ENCODE measurements at regions not wholly inside any gene's neighbourhood (a gene's known extent, or its start where the extent isn't known, plus 50 kb on each side); places are given as distances from the start of the nearest gene placed in this dataset.

GRCh38 chr3:135416182-135416581 is 549.3 kb upstream of the PPP2R3A start:
- in situ Hi-C loops (cut with MboI) = no loop called here
- intact Hi-C loops (cut with micrococcal nuclease) = no loop called here

More at GRCh38 chr3:135416182-135416581, 549.3 kb upstream of the PPP2R3A start:
- WGBS (ENCODE audit: insufficient coverage, low coverage, missing lambda C conversion rate) = 0% methylated on average over 2 of the region's 2 CpGs
- no peaks in the 10 kb centered on the region for H3K9me3 ChIP-seq (replicated peaks; ENCODE audit: control insufficient read depth, insufficient read depth, low read depth, low read length)
- no peaks in the 10 kb centered on the region for H3K79me2 ChIP-seq (ENCODE audit: control insufficient read depth, insufficient read depth, low read length)
- no peak overlapping the region for H2AFZ ChIP-seq (ENCODE audit: low read depth, low read length)
- no peaks in the 10 kb centered on the region for H4K20me1 ChIP-seq (replicated peaks; ENCODE audit: control insufficient read depth, insufficient read depth, low read length)
- H3K27ac ChIP-seq (ENCODE audit: extremely low read depth, low read depth, low read length) = no peak overlapping the region
- no peaks in the 10 kb centered on the region for H3K9me1 ChIP-seq (ENCODE audit: control insufficient read depth, insufficient read depth, low read length)
- H3K27me3 ChIP-seq (ENCODE audit: control insufficient read depth in 2 of 2, insufficient read depth in 2 of 2, low read length in 2 of 2) = no peaks in the 10 kb centered on the region
- BruUV-seq (replicated peaks) = no TSS peak
- CTCF ChIA-PET (ENCODE audit: low intra/inter-chr PET ratio) = no interaction called here
- H3K4me3 ChIP-seq = no peak overlapping the region
- TF ChIP-seq HMG20A (CRISPR knock-in tag; conservative IDR thresholded peaks at IDR 0.05) = no peak
- TF ChIP-seq CTBP1 (IDR thresholded peaks at IDR 0.05; ENCODE audit: borderline replicate concordance) = no peak
- TF ChIP-seq HLTF (IDR thresholded peaks at IDR 0.05) = no peak
- TF ChIP-seq NCOA2 (IDR thresholded peaks at IDR 0.05; ENCODE audit: partially characterized antibody in 2 of 2) = no peak
- no peak for TF ChIP-seq EZH2 (IDR thresholded peaks at IDR 0.05; ENCODE audit: borderline replicate concordance, low read depth, low read length)
- no peak for TF ChIP-seq XRCC5 (IDR thresholded peaks at IDR 0.05; ENCODE audit: low read depth, low read length)
- TF ChIP-seq CREB1 (IDR thresholded peaks at IDR 0.05) = no peak
- TF ChIP-seq CREB1 (CRISPR knock-in tag; IDR thresholded peaks at IDR 0.05) = no peak
- no peak for TF ChIP-seq TBP (optimal IDR thresholded peaks at IDR 0.05; ENCODE audit: low read depth, low read length)
- no peak for TF ChIP-seq ZNF707 (CRISPR knock-in tag; conservative IDR thresholded peaks at IDR 0.05)
- TF ChIP-seq NFIC (IDR thresholded peaks at IDR 0.05) = no peak
- no peak for TF ChIP-seq E2F1 (CRISPR knock-in tag; IDR thresholded peaks at IDR 0.05)
- POLR2A ChIA-PET = no interaction called here
- no peaks in the 10 kb centered on the region for H3K4me1 ChIP-seq (replicated peaks in 1 of 2; ENCODE audit: control insufficient read depth in 2 of 2, insufficient read depth in 2 of 2, low read length in 2 of 2)
- no peak overlapping the region for H3K9ac ChIP-seq (ENCODE audit: insufficient read depth in 1 of 2, low read depth in 2 of 2, low read length in 2 of 2)
- ATAC-seq (no peak), FAIRE-seq (no peak), DNase-seq (ENCODE audit: extremely low read depth in 1 of 4, low spot score in 3 of 4) (no peak)
- H3K36me3 ChIP-seq (ENCODE audit: control insufficient read depth, insufficient read depth, low read length) = no peaks in the 10 kb centered on the region
- no peak overlapping the region for H3K4me2 ChIP-seq (ENCODE audit: insufficient read depth, low read length)

All from K562 (cell line).